HG02610 (cell line): ENCODE measurements at regions not wholly inside any gene's neighbourhood (a gene's known extent, or its start where the extent isn't known, plus 50 kb on each side); places are given as distances from the start of the nearest gene placed in this dataset.

ENCODE experiments used
- ATAC-seq: cut with Tn5 transposase; IDR thresholded peaks from one replicate; pipeline ENCODE4 v1.9.1; 2021; ENCODE audit warnings: mild to moderate bottlenecking, moderate library complexity; ENCODE audit not compliant: unreplicated experiment

DNA sequence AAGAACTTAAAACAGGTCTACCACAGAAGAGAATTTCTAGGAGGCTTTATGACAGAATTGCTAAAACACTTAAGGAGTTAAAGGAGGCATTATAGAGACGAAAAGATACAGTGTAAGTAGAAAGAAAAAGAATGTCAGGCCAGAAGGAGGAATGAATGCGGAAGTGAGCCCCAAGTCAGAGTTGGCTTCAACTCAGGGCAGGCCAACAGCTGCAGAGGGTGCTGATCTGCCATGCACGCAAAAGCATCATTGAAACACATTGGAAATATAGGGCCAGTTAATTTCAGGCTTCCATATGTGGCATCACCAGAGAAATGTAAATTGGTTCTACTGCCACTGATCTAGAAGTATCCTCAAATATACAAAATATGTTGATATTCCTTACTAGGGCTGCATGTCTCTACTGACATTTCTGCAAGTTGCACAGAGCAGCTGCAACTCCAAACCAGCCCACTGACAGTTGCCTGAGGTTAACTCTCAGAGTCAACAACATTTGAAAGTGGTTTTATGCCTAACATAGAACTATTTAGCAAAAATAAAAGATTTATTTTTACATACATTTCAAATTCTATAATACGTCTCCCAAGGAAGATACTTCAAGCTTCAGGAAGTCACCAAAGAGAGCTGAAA is 324.1 kb downstream of the C11orf87 start:
- ATAC-seq, result no peak

- peak; percentile 77 for ATAC-seq
Observed at GRCh38 chr11:109747839-109748238, 325.8 kb downstream of the C11orf87 start.

GRCh38 chr11:109749476-109749875 is 327.5 kb downstream of the C11orf87 start:
- no peak for ATAC-seq

DNA sequence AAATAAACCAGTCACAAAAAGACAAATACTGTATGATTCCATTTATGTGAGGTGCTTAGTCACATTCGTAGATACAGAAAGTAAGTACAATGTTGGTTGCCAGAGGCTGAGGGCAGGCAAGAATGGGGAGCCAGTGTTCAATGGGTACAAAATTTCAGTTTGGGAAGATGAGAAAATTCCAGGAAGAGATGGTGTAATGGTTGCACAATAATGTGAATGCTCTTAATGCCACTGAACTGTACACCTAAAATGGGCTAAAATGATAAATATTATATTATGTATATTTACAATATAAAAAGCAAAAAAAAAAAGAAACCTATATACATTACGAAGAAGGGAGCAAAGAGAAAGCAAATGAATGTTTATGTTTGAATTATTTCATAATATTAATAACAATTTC is 329.0 kb downstream of the C11orf87 start:
- no peak for ATAC-seq

DNA sequence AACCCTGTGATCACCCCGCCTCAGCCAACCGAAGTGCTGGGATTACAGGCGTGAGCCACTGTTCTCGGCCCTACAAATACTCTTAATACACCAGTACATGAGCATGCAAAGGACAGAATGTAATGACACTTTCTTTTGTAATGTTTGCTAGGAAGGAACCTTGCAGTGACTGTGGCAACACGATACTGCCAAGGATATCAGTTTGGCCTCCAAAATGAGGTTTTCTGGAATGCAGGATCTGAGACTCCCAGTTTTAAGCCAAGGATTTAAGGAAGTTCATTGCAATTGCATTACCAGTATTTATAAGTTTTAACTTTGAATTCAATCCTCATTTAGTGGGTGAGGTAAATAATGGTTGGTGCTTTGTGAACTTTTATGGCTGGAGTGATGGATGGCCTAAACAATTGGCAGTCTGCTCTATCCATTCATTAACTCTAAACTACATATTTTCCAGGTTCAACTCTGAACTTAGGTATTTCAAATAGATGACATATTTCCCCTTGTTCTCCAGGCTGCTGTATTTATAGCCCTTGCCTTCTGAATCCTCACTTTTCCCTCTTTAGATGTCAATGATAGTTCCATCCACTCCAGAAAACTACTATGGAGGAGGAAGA is 330.3 kb downstream of the C11orf87 start:
- ATAC-seq, result no peak

DNA sequence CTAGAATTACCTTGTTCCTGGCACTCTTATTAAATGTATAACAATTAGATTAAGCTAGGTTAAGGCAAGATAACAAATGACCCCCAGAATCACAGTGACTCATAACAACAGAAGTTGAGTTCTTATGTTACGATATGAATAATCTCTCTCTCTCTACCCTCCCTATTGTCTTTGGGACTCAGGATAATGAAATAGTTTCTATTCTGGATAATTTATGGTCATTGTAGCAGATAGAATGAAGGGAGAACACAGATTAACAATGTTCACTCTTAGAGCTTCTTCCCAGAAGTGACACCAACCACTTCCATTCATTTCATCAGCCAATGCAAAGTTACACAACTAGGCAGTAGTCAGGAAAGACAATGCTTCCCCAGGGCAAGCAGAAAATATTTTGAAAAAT is 334.5 kb downstream of the C11orf87 start:
- no peak for ATAC-seq

DNA sequence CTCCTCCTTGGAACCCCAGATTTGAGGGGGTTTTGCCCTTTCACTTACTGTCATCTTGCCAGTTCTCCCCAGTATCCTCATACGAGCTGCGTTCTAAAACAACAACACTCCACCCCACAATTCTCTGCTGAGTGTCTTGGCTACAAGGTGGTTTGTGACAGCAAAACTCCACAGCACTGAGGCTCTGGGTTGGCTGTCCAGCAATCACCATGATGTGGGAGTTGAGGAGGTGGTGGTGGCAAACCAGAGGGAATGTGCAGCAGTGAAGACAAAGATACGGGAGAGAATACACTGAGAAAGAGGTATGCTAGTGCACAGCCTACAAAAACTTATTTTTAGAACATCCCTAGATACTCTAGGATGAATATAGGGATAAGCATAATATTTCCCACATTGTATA is 335.0 kb downstream of the C11orf87 start:
- no peak for ATAC-seq

DNA sequence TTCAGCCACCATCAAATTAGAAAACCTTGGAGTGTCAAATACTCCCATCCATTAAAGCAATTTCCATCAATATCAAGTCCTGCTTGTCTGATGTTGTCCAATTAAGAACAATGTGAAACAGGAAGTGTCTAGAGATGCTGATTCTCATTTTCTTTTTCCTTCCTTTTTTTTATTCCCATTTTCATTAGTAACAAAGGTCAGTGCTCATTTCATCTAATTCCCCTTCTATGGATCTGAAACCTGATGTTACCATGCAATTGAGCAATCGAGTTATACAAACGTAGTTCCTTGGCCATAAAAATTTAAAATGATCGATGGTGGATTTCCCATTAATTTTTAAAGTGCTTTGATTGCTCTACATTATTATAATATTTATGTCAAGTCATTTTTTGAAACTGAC is 330.6 kb upstream of the ZC3H12C start:
- no peak for ATAC-seq

DNA sequence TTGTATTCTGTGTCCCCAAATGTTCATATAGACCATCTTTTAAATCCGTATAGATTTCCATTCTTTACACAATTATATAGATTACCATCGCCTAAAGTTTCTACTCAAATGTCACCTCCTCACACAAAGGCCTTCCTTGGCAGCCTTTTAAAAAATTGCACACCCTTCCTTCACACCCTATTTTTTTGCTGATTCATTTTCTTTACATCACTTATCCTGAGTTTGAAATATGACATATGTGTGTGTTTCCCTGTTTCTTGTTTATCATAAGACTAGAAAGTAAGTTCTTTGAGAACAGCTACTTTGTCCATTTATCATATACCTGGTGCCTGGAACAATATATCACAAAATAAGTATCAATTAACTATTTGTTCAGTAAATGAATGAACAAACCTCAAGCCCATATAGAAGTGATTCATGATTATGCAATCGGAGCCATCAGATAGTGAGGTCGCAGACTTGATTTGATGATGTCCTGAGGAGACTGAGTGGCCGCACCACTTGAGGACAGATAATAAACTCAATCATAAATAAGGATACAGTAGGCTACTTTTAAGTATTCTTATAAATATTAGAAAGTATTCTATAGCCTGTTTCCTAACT is 327.4 kb upstream of the ZC3H12C start:
- no peak for ATAC-seq

GRCh38 chr11:109769858-109770257 is 323.3 kb upstream of the ZC3H12C start:
- ATAC-seq, result no peak

DNA sequence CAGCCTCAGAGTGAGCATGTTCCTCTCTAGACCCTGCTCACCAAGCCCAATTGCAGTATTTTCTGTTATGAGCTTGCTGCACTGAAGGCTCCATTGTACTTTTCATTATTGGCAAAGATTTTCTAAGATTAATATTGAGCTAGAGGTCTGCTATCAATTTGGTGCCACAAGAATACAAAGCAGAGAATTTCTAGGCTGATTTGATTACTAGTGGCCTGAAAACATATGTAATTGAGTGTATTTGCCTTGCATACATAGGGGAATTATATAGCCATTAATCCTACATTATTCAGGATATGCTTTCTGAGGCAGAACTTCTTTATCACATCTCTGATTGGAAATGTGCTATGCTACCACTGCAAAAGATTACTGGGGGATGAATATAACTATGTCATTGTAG is 322.9 kb upstream of the ZC3H12C start:
- no peak for ATAC-seq

GRCh38 chr11:109772892-109773291 is 320.3 kb upstream of the ZC3H12C start:
- no peak for ATAC-seq

DNA sequence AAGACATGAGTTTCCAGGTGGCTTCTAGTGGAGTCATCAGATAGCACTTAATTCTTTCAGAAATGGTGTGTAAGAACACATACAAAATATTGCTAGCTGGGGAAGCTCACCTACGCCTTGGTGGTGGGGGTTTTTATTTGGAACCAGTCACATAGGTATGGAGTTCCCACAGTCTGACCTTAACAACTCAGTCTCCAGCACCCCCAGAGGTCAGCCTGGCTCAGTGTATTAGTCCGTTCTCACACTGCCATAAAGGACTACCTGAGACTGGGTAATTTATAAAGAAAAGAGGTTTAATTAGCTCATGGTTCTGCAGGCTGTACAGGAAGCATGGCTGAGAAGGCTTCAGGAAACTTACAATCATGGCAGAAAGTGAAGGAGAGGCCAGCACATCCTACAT is 317.5 kb upstream of the ZC3H12C start:
- no peak for ATAC-seq

DNA sequence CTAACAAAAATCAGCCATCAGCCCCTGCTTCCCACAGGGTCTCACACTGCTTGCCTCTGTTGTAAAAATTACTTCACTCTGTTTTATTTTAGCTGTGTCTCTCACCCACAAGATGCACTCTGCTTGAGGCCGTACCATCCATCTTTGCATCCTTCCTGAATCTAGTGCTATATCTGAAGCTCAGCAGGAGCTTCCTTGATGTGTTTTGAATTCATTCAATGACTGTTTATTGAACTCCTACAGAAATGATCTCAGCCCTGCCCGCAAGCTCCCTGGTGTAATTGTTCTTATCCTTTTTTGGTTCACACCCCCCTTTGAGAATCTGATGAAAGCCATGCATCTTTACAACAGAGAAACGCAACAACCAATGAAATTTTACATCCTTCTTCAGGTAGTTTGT is 310.2 kb upstream of the ZC3H12C start:
- ATAC-seq, result no peak

GRCh38 chr11:109783840-109784239 is 309.4 kb upstream of the ZC3H12C start:
- peak; percentile 97 for ATAC-seq

DNA sequence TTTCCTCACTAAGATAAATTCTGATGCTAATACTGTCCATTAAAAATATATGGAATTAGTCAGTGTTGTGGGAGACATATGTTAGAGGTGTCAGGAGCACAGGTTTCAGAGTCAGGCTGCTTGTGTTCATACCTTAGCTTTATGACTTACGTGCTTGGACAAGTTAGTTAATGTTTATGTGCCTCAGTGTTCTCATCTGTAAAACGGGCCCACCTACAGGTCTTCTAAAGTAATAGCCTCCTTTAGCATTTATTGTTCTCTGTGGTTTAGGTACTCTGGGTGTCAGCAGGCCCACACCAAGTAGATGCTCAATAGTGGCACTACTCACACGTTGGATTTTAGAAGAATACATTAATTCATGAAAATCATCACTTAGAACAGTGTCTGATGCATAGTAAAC is 308.7 kb upstream of the ZC3H12C start:
- no peak for ATAC-seq

DNA sequence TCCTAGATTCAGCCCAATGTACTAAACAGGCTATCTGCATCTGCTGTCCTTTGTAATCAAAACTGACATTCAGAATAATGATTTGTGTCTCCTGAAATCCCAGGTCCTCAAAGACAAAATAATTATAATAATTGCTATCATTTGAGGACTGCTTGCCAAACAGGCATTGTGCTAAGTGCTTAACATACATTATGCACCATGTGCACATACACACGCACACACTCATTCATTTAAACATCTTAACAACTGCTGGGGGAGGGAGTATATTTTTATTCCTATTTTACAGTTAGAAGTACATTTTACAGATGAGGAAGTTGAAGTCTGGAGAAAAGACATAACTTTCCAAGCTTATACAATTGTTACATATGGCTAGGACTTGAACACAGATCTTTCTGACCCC is 308.0 kb upstream of the ZC3H12C start:
- no peak for ATAC-seq

- no peak for ATAC-seq
Observed at GRCh38 chr11:109785714-109786113, 307.5 kb upstream of the ZC3H12C start.

- ATAC-seq, result no peak
Observed at GRCh38 chr11:109788948-109789490, 304.2 kb upstream of the ZC3H12C start.

- no peak for ATAC-seq
Observed at GRCh38 chr11:109789901-109790300, 303.3 kb upstream of the ZC3H12C start.

DNA sequence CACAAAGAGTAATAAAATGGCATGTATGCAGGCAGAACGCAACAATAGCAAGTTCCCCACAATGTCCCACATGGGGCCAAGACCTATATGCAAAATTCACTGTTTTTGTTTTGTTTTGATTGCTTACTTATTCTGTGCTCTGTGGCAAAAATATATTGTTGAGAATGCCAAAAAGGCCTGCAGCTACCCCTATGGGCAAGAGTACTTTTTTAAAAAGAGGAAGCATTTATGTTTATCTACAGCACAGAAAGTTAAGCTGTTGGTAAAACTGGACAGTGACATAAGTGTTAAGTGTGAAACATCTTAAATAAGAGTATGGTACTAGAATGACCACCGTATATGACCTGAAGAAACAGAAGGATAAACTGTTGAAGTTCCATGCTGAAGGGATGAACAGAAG is 301.9 kb upstream of the ZC3H12C start:
- no peak for ATAC-seq

DNA sequence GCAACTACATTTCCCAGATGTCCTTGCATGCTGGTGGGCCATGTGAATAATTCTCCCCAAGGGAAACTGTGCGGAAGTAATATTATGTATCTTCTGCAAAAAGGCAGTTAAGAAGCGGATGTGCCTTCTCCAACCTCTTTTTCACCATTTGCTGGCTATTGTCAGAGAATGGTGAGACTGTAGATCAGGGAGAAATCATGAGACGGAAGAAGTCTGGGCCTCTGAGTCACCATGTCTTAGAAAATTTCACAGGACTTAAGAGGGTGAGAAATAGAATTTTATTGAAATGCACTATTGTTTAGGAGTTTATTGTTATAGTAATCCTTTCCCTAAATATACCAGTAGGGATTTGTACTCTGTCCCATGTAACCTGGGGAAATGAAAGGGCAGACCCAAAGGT is 298.7 kb upstream of the ZC3H12C start:
- no peak for ATAC-seq
